ENCODE measurements at regions not wholly inside any gene's neighbourhood (a gene's known extent, or its start where the extent isn't known, plus 50 kb on each side); places are given as distances from the start of the nearest gene placed in this dataset.

DNA sequence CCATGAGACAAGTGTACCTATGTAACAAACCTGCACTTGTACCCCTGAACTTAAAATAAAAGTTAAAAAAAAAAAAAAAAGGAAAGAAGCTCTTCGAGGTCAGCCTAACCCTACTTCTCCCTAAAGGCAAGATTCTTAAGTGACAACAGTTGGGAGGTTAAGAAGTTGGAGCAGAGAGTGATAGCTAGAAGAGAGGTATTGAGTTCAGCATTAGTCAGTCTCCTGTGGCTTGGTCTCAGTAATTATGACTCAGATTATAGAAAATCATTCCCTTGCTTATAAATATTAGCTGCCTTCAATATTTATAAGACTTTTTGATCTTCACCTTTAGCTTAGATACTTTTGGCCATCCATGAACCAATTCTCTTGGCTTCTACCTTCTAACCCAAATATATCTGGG is 926.8 kb upstream of the SLC39A10 start:
- TF ChIP-seq, protein P1, sequence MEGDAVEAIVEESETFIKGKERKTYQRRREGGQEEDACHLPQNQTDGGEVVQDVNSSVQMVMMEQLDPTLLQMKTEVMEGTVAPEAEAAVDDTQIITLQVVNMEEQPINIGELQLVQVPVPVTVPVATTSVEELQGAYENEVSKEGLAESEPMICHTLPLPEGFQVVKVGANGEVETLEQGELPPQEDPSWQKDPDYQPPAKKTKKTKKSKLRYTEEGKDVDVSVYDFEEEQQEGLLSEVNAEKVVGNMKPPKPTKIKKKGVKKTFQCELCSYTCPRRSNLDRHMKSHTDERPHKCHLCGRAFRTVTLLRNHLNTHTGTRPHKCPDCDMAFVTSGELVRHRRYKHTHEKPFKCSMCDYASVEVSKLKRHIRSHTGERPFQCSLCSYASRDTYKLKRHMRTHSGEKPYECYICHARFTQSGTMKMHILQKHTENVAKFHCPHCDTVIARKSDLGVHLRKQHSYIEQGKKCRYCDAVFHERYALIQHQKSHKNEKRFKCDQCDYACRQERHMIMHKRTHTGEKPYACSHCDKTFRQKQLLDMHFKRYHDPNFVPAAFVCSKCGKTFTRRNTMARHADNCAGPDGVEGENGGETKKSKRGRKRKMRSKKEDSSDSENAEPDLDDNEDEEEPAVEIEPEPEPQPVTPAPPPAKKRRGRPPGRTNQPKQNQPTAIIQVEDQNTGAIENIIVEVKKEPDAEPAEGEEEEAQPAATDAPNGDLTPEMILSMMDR (IDR thresholded peaks at IDR 0.05 in 2 of 3, conservative IDR thresholded peaks at IDR 0.05 in 1 of 3; ENCODE audit: control insufficient read depth in 2 of 3, extremely low read depth in 1 of 3, insufficient read depth in 1 of 3, low read depth in 3 of 3, low read length in 3 of 3): no peak
- TF ChIP-seq SUZ12 (IDR thresholded peaks at IDR 0.05; ENCODE audit: unreplicated experiment): no peak
- TF ChIP-seq MYC (IDR thresholded peaks at IDR 0.05; ENCODE audit: insufficient read depth, insufficient read length, insufficient replicate concordance, low read length, severe bottlenecking): no peak
- TF ChIP-seq, protein P2, sequence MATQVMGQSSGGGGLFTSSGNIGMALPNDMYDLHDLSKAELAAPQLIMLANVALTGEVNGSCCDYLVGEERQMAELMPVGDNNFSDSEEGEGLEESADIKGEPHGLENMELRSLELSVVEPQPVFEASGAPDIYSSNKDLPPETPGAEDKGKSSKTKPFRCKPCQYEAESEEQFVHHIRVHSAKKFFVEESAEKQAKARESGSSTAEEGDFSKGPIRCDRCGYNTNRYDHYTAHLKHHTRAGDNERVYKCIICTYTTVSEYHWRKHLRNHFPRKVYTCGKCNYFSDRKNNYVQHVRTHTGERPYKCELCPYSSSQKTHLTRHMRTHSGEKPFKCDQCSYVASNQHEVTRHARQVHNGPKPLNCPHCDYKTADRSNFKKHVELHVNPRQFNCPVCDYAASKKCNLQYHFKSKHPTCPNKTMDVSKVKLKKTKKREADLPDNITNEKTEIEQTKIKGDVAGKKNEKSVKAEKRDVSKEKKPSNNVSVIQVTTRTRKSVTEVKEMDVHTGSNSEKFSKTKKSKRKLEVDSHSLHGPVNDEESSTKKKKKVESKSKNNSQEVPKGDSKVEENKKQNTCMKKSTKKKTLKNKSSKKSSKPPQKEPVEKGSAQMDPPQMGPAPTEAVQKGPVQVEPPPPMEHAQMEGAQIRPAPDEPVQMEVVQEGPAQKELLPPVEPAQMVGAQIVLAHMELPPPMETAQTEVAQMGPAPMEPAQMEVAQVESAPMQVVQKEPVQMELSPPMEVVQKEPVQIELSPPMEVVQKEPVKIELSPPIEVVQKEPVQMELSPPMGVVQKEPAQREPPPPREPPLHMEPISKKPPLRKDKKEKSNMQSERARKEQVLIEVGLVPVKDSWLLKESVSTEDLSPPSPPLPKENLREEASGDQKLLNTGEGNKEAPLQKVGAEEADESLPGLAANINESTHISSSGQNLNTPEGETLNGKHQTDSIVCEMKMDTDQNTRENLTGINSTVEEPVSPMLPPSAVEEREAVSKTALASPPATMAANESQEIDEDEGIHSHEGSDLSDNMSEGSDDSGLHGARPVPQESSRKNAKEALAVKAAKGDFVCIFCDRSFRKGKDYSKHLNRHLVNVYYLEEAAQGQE (IDR thresholded peaks at IDR 0.05; ENCODE audit: low read depth, low read length): no peak
- TF ChIP-seq, protein P3, sequence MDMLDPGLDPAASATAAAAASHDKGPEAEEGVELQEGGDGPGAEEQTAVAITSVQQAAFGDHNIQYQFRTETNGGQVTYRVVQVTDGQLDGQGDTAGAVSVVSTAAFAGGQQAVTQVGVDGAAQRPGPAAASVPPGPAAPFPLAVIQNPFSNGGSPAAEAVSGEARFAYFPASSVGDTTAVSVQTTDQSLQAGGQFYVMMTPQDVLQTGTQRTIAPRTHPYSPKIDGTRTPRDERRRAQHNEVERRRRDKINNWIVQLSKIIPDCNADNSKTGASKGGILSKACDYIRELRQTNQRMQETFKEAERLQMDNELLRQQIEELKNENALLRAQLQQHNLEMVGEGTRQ (IDR thresholded peaks at IDR 0.05; ENCODE audit: borderline replicate concordance, low read depth, low read length): no peak
- no peak for TF ChIP-seq EP300 (IDR thresholded peaks at IDR 0.05; ENCODE audit: borderline replicate concordance in 1 of 2, control insufficient read depth in 1 of 2, low read depth in 2 of 2, low read length in 2 of 2)
- no peak for TF ChIP-seq MXI1 (IDR thresholded peaks at IDR 0.05; ENCODE audit: low read depth, low read length)
- no peak for TF ChIP-seq POLR2A (IDR thresholded peaks at IDR 0.05; ENCODE audit: low read depth, low read length)
- TF ChIP-seq, protein P4, sequence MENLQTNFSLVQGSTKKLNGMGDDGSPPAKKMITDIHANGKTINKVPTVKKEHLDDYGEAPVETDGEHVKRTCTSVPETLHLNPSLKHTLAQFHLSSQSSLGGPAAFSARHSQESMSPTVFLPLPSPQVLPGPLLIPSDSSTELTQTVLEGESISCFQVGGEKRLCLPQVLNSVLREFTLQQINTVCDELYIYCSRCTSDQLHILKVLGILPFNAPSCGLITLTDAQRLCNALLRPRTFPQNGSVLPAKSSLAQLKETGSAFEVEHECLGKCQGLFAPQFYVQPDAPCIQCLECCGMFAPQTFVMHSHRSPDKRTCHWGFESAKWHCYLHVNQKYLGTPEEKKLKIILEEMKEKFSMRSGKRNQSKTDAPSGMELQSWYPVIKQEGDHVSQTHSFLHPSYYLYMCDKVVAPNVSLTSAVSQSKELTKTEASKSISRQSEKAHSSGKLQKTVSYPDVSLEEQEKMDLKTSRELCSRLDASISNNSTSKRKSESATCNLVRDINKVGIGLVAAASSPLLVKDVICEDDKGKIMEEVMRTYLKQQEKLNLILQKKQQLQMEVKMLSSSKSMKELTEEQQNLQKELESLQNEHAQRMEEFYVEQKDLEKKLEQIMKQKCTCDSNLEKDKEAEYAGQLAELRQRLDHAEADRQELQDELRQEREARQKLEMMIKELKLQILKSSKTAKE (IDR thresholded peaks at IDR 0.05; ENCODE audit: low read depth, poor library complexity, severe bottlenecking): no peak
- TF ChIP-seq EZH2 (IDR thresholded peaks at IDR 0.05; ENCODE audit: borderline replicate concordance, control insufficient read depth, low read depth, low read length): no peak
- no peak for TF ChIP-seq NR2C2 (IDR thresholded peaks at IDR 0.05; ENCODE audit: borderline replicate concordance, control insufficient read depth, insufficient read length, low read depth)
- TF ChIP-seq CREM (IDR thresholded peaks at IDR 0.05; ENCODE audit: low read depth): no peak
- no peak for TF ChIP-seq ZSCAN29 (IDR thresholded peaks at IDR 0.05)

All from GM12878 (cell line).